Fibroblast of lung (primary cell): ENCODE measurements at regions not wholly inside any gene's neighbourhood (a gene's known extent, or its start where the extent isn't known, plus 50 kb on each side); places are given as distances from the start of the nearest gene placed in this dataset.
"Not testable (repeated sequence)": the region's sequence is repeated elsewhere in the genome, so short reads cannot be mapped to it uniquely, and the experiment has no call there.

Source experiments
- DNase-seq, 2 donors: peaks; one replicate each; pipeline versions ENCODE4 v3.0.0 to v3.0.0-alpha.2; 2010; ENCODE audit warnings: low read depth in 2 of 2
- H2AFZ ChIP-seq: 2 replicates; pipeline ENCODE4 v1.5.1; 2012; ENCODE audit warnings: low read length, control low read depth, inconsistent platforms
- H3K27ac ChIP-seq: 2 replicates; pipeline ENCODE4 v1.5.1; 2011; ENCODE audit warnings: low read length, control low read depth; ENCODE audit not compliant: insufficient read depth
- H3K27me3 ChIP-seq: 2 replicates; pipeline ENCODE4 v1.5.1; 2011; ENCODE audit warnings: mild to moderate bottlenecking, low read length; ENCODE audit not compliant: control insufficient read depth, insufficient read depth
- H3K36me3 ChIP-seq: 2 replicates; pipeline ENCODE4 v1.5.1; 2011; ENCODE audit warnings: low read length; ENCODE audit not compliant: control insufficient read depth, insufficient read depth
- H3K4me1 ChIP-seq: 2 replicates; pipeline ENCODE4 v1.5.1; 2011; ENCODE audit warnings: low read length; ENCODE audit not compliant: control insufficient read depth, insufficient read depth; ENCODE audit errors: extremely low read depth
- H3K4me2 ChIP-seq: 2 replicates; pipeline ENCODE4 v1.5.1; 2011; ENCODE audit warnings: low read length, control low read depth; ENCODE audit not compliant: insufficient read depth; ENCODE audit errors: extremely low read depth
- H3K4me3 ChIP-seq, 4 experiments: fragments of 200-600 bp in 1 of 4; sonication (generic) in 1 of 4; replicated peaks in 1 of 4; 2 replicates each; pipeline ENCODE4 v1.5.1; 2011 to 2016; ENCODE audit warnings: low read length in 4 of 4, low read depth in 3 of 4, mild to moderate bottlenecking in 3 of 4, control low read depth in 2 of 4, inconsistent platforms in 1 of 4, mixed read lengths in 1 of 4; ENCODE audit not compliant: insufficient read depth in 1 of 4; ENCODE audit errors: control extremely low read depth in 1 of 4
- H3K79me2 ChIP-seq: 2 replicates; pipeline ENCODE4 v1.5.1; 2012; ENCODE audit warnings: mild to moderate bottlenecking, low read length, inconsistent platforms; ENCODE audit not compliant: control insufficient read depth, insufficient read depth
- H3K9ac ChIP-seq: 2 replicates; pipeline ENCODE4 v1.5.1; 2011; ENCODE audit warnings: mild to moderate bottlenecking, low read length, control low read depth; ENCODE audit not compliant: insufficient read depth
- H3K9me3 ChIP-seq: 2 replicates; pipeline ENCODE4 v1.5.1; 2012; ENCODE audit warnings: low read depth, low read length; ENCODE audit not compliant: control insufficient read depth, insufficient read depth
- H4K20me1 ChIP-seq: 2 replicates; pipeline ENCODE4 v1.5.1; 2011; ENCODE audit warnings: low read length; ENCODE audit not compliant: control insufficient read depth, insufficient read depth; ENCODE audit errors: extremely low read depth
- CTCF ChIP-seq, 2 donors: IDR thresholded peaks in 1 of 2; conservative IDR thresholded peaks in 1 of 2; 1 replicate in 1 of 2; 2 replicates in 1 of 2; pipeline ENCODE4 v1.5.1; 2011 to 2012; ENCODE audit warnings: low read length in 2 of 2, control low read depth in 1 of 2, inconsistent platforms in 1 of 2, low read depth in 1 of 2, mild to moderate bottlenecking in 1 of 2
- EZH2 ChIP-seq: IDR thresholded peaks from 2 replicates; pipeline ENCODE4 v1.5.1; 2012; ENCODE audit warnings: low read length, control low read depth, mild to moderate bottlenecking; ENCODE audit errors: missing control alignments

DNA sequence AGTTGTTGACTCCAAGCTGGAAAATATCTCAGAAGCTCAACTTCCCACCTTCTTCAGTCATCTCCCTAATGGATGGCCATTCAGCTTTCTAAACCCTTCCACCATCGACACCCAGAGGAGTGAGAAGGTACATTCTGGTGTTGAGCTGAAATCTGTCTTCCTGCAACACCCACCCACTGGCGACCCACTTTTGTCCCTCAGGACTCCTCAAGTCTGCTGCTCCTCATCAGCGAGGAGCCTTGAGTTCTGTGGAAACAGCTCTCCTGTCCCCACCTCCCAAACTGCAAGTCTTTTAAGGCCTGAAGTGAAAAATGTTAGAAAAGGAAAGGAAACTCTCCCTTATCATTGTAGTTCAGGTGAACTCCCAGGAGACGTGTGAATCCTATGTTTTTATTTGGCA is 111.5 kb upstream of the HAND1 start:
- no peaks in the 10 kb centered on the region for H3K27me3 ChIP-seq
- H3K9ac ChIP-seq = no peak overlapping the region
- H3K4me1 ChIP-seq = no peaks in the 10 kb centered on the region
- H2AFZ ChIP-seq = no peak overlapping the region
- no peak overlapping the region for H3K27ac ChIP-seq
- no peaks in the 10 kb centered on the region for H3K36me3 ChIP-seq
- H3K9me3 ChIP-seq = no peaks in the 10 kb centered on the region
- no peak overlapping the region for H3K4me3 ChIP-seq
- H4K20me1 ChIP-seq = no peaks in the 10 kb centered on the region
- DNase-seq = no peak
- no peak overlapping the region for H3K4me2 ChIP-seq
- H3K79me2 ChIP-seq = no peaks in the 10 kb centered on the region
- TF ChIP-seq CTCF (conservative IDR thresholded peaks at IDR 0.05 in 1 of 2, IDR thresholded peaks at IDR 0.05 in 1 of 2; ENCODE audit: low read depth in 1 of 2, low read length in 2 of 2) (no peak), EZH2 (no peak)

DNA sequence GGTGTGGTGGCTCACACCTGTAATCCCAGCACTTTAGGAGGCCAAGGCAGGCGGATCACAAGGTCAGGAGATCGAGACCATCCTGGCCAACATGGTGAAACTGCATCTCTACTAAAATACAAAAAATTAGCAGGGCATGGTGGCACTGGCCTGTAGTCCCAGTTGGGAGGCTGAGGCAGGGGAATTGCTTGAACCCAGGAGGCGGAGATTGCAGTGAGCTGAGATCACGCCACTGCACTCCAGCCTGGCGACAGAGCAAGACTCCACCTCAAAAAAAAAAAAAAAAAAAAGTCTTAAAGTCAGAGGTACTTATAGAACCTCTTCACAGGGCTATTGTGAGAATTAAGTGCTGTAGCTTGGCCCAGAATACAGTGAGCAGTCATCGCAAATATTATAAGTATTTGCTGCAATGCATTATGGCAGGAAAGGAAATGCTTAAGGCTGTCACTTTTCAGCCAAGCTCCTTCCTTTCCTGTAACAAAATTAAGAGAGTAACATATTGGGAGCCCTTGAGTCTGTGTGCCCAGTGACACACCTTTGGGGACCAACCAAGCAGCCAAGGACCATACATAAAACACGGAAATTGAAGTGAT is 110.9 kb upstream of the HAND1 start:
- not testable (repeated sequence) for H3K36me3 ChIP-seq, H3K27me3 ChIP-seq, H3K4me3 ChIP-seq, H3K4me2 ChIP-seq, DNase-seq, H2AFZ ChIP-seq, H3K4me1 ChIP-seq, H4K20me1 ChIP-seq, H3K27ac ChIP-seq, H3K79me2 ChIP-seq, H3K9me3 ChIP-seq, H3K9ac ChIP-seq

DNA sequence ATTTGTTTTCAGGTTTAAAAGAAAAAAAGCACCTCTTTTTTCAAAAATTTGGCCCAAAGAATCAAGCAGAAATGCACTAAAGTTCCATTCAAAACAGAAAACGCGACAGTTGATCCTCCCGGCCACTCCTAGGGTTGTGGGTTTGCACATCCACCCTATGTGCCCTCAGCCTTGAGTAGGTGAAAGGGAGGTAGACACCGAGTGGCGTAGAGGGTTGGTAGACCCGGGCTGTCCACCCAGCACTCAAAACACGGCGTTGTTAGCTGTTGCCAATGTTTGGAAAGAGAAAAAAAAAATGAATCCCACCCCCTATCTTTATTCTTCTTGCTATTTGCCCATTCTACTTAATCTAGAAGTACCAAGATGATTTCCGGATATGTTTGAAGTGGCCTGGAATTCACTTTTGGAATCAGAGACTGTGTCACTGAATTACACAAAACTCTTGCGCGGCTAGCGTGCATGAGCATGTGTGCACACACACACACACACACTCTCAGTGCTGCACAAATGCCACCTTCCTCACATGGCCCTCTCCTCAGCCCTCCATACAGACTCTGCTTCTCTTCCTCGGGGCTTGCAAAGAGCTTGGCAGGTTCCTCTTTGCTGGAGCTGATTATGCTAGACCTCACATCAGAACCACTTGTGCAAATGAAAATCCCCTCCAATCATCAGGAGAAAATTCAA is 110.2 kb upstream of the HAND1 start:
- H3K9me3 ChIP-seq = no peaks in the 10 kb centered on the region
- no peak overlapping the region for H3K4me2 ChIP-seq
- H2AFZ ChIP-seq = no peak overlapping the region
- no peak overlapping the region for H3K27ac ChIP-seq
- no peak overlapping the region for H3K9ac ChIP-seq
- no peak overlapping the region for H3K4me3 ChIP-seq
- TF ChIP-seq EZH2 (no peak), CTCF (conservative IDR thresholded peaks at IDR 0.05 in 1 of 2, IDR thresholded peaks at IDR 0.05 in 1 of 2; ENCODE audit: low read depth in 1 of 2, low read length in 2 of 2) (no peak)
- H4K20me1 ChIP-seq = no peaks in the 10 kb centered on the region
- no peaks in the 10 kb centered on the region for H3K4me1 ChIP-seq
- no peaks in the 10 kb centered on the region for H3K27me3 ChIP-seq
- DNase-seq = no peak
- no peaks in the 10 kb centered on the region for H3K79me2 ChIP-seq
- no peaks in the 10 kb centered on the region for H3K36me3 ChIP-seq
